Non-pigmented ciliary epithelial cell (primary cell): ENCODE measurements at regions not wholly inside any gene's neighbourhood (a gene's known extent, or its start where the extent isn't known, plus 50 kb on each side); places are given as distances from the start of the nearest gene placed in this dataset.

ENCODE experiments used
- DNase-seq: peaks from one replicate; pipeline ENCODE4 v3.0.0-alpha.2; 2010; ENCODE audit warnings: low read depth

DNA sequence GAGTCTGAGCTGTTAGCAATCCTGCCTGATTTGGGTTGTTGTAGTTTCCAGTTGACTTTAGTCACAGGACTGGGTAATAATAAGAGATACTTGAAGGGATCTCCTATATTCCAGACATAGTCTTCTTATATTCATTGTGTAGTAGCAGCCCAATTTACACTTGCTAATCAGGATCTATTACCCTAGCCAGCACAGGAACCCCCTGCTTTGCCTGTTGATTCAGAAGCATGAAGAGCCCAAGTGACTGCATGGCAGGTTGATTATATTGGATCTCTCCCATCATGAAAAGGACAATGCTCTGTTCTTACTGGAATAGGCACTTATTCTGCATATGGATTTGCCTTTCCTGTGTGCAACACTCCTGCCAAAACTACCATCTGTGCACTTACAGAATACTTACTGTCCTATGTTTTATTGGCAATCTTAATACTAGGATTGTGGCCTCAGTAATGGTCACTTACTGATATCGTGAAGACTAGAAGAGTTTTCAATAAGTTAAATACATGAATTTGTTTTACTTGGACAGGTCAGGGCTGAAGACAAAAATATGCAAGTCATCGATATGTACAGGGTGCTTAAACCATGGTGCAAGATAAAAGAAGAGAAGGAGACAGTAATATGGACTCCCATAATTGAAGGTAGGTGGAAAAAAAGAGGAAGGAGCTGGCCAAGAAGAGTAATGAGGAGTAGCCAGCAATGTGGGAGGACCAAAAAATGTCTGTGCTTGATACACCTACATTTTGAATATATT is 304.1 kb downstream of the MCTP2 start:
- DNase-seq = no peak

DNA sequence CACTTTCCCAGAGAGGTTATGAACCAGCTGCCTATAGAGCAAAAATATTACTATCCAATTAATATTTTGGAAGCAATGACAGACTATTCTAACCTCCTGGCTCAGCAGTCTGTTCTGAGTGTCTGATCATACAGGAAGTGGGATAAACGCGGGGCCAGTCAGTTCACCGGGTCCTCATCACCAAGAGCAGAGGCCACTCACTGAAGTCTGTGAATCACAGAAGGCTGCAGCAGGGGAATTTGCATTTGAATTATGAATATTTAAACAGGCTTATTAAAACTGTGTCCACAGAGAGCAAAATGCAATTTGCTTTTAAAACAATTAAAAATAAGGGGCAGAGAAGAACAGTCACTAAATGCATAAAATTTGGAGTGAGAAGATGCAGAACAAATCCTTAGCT is 305.2 kb downstream of the MCTP2 start:
- no peak for DNase-seq

DNA sequence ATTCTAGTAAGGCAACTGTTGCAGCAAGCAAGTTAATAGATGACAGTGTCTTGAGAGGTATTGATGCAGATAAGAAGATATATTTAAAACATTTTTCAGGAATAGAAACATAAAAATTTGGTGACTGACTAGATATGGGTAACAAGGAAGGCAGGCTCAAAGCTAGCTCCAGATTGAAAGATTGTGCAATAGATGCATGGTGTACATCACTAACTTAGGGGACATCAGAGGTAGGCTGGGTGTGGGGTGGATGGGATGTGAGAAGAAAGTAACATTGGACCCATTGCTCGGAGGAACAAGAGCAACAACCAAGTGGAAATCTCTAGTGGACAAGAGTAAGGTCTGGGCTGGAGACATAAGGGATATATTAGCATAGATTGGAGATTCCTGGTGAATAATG is 306.9 kb downstream of the MCTP2 start:
- DNase-seq = no peak

DNA sequence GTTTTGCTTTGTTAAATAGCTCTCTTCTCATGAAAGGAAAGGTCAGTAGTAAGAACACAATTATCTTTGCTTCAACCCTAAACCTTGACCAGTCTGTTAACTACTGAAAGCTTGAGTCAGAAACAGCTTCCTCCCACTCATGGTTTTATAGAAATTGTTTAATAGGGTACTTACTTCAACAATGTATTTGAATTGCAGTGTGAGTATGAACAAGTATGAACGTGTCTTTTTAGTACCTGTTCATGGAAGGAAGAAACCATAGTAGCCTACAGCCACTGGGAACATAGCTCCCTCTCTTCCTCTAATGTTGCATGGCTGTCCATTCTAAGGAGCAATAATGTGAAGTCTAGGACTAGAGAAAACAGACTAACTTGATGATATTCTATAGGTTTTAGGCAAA is 311.0 kb downstream of the MCTP2 start:
- no peak for DNase-seq

DNA sequence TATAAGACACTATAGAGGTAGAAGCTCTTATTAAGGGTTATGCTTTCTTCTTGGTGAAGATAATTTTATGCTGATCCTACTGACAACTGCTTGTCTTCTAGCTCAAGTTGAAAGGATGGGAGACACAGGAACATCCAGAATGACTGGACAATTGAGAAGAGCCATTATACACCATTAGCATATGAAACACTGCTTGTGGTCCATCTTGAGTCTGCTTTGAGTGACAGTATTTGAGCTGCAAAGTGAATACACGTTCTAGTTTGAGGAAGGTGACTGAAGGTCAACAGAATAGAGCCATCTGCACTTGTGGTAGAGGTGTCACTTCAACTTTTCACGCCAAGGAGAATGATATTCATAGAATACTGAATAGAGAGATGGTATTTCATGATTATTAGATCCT is 315.4 kb downstream of the MCTP2 start:
- no peak for DNase-seq

DNA sequence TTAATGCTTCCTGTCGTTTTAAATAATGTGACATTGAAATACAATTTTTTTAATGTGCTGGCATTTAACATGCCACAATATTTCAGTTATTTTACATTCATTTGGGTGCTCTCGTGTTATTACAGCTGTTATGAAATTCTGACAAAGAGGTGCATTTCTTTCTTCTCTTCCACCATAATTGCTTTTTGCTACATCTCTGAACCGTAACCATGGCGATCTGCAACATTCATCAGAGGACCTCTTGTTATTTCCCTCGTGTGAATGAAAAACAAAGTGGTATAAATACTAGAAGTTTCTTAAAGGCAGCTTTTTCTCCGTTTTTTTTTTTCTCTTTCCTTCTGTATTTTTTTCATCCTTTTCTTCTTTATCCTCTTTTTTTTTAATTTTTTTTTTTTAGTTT is 316.4 kb downstream of the MCTP2 start:
- no peak for DNase-seq

DNA sequence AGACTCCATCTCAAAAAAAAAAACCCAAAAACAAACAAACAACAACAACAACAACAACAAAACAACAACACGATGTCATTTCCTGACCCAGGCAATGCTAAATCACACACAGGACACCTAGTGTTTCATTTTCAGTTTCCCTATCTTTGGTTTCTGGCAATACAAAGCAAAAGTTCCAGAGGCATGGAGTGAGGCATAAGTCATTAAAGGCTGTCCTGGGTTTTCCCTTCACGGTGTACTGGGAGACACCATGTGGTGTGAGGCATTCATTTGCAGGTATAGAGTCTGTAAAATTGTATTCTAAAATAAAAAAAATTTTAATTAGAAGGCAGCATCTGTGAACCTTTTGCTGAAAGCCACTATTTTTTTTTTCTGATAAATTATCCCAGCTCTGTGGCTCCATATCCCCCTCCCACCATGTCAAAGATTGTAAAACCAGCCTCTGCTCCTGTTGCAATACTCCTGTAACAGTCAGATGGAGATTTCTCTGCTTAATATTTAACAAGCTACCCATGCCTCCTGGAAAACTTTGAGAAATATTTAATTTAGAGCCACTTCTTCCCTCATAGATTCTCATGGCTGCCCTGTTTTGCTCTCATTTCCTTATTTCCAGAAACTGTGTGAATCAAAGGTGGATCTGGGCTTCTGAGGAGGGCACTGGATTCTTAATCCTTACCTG is 324.6 kb downstream of the MCTP2 start:
- DNase-seq = no peak

DNA sequence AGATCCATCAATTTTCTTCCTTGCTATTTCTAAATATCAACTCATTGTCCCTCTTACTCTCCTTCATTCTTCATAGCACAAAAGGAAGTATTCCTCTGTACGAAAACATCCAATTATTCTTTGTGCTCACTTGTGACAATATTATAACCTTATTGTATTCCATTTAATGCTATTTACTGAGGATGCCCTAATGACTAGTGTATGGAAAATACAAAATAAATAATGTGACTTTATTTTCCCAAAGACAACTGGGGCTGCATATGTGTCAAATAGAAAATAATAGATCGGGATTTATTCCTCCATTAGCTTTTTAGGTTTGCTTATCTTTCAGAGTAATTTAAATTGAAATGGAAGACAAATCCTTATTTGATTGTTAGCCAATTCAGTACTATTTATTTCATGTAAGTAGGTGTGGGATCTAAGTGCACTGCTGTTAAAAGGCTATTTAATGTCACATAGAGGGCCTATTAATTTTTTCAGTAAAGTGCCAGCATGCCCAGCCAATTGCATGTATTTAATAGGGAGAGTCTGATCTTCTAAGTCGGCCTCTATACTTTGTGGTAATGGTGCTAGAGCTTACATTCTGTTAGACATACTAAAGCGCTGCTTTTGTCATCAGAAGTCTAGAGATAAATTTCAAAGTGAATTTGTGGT is 329.8 kb downstream of the MCTP2 start:
- DNase-seq = no peak

DNA sequence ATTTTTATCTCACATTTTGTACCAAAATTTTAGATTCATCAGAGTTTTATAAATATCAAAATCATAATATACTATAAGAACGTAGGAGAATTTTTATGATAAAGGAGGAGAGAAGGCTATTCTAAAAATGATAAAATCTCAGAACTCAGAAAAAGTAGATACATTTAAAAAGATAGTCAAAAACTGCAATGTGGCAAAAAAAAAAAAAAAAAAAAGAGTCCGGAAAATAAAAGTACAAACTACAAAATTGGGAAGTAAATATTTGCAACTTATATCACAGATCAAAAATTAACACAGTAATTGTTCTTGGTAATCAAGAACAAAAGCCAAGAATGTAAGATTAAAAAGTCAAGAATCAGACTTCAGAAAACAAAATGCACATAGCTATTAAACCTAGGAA is 332.1 kb downstream of the MCTP2 start:
- no peak for DNase-seq

DNA sequence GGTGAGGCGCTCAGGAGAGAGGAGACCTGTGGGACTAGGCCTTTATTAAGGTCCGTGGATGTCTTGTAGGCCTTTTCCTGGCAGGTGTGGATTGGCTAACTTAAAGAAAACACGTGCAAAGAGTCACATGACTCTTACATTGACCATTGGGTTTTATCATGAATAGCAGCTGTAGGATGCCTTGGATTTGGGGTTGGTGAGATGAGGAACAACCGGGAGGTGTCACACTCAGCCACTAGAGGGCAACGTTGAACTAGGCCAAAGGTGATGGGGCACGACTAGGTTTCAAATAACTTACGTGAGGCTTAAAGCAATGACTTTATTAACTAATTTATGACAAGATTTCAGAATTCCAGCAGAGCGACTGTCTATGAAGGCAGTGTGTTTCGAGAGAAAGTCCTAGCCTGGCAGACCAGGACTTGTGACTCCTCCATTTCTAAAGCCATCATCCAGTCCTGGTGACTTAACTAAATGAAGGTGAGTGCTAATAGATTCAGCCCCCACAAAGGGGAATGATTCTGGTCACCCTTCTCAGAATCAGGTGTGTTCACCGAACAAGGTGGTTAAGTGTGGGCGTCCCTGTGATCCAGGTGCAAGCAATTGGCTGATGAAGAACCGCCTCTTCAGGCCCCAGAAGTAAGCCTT is 345.6 kb downstream of the MCTP2 start:
- DNase-seq = no peak

DNA sequence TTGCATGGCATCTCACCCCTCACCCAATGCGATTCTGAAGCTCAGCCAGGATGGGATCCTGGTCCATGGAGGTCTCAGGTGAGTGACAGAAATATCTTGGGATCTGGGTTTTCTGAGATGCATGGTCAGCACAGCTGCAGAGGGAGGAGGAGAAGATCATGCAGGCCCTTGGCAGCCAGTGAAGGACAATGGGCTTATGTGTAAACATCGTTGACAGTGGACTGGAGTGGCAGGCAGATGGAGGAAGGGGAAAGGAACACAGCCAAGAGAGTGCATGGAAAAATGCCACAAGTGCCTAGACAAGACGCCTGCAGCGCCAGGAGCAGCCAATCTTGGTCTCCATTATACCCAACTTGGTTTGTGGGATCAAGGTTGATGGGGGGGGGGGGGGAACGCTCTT is 347.9 kb downstream of the MCTP2 start:
- DNase-seq = no peak

DNA sequence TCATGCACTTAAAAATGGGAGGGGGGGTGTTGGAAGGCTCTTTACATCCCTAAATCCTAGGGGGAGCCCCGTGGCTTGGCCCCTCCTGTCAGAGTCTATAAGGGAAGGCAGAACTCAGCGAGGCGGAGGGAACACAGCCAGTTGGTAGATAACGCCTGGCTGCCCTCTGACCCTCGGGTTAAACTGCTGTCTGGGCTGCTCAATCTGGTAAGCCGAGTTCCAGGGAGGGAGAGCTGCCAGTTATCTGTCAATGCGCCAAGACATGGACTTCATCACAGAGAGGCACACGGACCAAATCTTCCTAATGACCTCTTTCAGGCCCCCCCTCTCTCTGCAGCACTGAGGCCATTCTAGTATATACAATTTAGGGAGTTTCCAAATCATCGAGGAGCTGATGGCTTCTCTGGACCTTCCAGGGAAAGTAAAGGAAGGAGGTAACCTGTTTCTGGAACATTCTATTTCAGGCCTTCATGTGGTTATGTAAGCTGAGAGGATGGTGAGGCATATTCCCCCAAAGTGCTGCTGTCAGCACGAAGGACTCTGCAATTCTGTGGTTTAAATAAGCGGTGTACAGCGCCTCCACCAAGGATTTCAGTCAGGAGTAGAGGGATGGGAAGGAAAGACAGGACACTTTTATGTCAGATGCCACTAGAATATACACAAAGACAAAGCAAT is 349.0 kb downstream of the MCTP2 start:
- DNase-seq = no peak

DNA sequence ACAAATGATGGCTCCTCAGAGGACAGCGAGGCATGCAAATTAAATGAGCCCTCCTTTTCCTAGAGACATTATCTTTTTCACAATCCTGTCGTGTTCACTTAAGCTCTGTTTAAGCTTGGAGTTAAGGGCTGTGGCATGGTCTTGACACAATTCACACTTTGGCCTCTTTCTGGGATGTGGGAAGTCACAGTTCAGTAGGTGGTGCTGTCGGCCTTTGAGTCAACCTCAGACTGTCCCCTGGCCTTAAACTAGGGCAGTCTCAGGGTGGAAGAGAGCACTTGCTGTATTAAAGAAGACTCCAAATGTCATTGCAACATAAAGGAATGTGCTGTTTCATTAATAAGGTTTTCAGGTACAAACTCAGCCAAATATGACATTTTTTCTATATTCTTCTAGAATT is 351.0 kb downstream of the MCTP2 start:
- DNase-seq = no peak

DNA sequence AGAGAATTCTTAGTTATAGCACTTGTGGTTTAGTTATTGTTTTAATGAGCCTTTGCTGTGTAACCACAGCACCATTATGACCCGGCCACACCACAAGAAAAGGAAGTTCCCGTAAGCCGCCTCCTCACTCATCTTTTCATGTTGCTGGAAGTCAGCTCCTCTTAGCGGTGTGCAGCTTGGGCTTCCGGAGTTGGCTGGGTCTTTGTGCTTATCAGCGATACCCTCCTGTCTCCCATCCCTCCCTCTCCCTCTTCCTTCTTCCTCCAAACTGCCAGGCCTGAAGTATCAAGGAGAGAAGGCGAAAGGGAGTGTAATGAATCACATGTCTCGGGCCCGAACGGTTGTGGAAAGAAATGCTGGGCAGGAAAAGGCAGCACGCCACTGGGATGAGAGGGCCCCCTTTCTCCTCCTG is 353.5 kb downstream of the MCTP2 start:
- DNase-seq = no peak

DNA sequence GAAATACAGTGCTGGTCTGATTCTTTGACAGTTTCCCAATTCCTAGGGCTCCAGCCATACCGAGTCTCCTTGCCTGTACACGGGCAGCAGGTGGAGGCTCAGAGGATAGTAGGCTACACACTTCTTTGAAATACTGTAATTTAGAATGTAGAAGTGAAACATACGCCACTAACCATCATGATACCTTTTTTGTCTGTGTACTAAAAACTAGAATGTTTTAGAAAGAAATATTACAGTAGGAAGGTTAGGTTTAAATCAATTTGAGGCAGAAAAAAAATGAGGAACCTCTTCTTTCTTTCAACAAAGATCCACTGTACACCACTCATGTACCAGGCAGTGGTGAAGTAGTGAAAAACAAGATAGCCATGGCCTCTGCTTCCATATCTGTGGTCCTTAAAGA is 354.7 kb downstream of the MCTP2 start:
- DNase-seq = no peak

DNA sequence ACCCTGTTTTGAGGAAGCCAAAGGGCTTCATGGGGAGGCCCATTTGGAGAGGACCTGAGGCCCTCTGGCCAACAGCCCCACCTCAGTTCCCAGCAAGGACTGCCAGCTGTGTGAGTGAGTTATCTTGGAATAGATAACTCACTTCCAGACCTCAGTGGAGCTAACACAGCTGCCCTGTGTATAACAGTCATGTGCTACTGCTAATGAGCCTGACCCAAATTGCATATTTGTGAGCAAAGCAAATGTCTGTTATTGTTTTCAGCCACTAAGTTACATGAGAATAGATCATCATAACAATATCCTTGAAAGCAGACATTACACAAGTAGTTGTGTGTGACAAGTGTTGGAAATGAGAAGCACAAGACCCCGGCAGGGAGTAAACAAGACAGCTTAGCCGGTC is 355.8 kb downstream of the MCTP2 start:
- DNase-seq = no peak

DNA sequence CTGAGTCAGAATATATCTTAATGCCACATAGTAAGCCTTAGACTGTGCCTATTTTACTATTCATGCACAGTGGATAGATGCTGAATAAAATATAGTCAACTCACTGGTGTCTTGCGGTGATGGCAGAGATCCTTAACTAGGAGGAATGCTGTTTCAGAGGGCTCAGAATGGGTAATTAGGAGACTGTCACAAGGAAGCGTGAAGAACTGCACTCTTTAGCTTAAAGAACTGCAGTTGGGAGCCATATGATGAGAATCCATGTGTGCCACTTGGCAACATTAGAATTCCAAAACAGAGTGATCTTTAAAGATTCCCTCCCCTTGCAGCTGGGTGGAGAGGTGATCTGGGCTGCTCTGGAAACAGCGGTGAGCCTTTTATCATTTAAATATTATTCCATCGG is 357.6 kb downstream of the MCTP2 start:
- DNase-seq = no peak

DNA sequence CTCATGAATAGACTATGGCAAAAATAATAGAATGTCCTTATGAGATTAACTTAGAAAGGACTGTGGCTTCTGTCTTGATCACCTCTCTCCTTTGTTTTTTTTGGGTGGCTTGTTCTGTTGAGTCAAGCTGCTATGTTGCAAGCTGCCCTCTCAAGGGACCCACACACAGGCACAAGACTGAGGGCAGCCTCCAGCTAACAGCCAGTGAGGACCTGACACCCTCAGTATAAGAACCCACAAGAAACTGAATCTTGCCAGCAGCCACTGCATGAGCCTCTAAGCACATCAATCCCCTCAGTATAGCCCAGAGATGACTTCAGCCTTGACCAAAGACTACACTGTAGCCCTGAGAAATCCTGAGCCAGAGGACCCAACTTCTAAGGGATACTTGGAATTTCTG is 361.1 kb downstream of the MCTP2 start:
- DNase-seq = no peak

DNA sequence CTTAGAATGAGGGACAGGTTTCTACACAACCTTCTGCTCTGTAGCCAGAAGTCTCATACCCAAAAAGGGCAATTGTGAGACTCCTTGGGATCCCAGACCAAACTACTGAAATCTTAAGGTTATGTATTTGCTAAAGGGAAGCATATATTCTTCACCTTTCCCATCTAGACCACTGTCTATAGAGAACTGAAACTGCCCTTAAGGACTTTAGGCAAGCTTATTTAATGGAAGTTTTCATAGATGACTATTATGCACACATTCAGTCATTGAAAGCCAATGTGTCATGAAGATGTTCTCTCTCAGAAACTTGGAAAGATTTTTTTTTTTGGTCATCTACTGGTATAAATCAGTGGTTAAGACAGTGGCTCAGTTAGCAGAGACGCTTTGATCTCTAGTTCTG is 365.3 kb downstream of the MCTP2 start:
- DNase-seq = no peak

DNA sequence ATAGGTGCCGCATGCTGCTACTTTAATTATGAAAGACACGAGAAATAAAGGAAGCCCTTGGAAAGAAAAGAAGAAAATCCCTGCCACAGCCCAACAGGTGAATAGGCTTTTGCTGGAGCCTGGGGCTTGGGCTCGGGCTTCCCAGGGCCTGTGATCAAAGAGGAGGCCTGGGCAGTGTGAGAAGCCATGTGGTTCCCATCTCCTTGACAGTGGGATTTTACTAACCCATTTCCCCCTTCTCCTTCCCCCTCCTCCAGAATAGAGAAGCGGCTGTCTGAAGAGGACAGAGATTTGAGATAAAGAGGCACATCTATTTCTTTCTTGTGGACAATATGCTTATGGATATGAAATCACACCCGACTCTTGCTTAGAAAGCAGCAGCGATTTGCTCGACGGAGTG is 369.1 kb downstream of the MCTP2 start:
- DNase-seq = no peak

DNA sequence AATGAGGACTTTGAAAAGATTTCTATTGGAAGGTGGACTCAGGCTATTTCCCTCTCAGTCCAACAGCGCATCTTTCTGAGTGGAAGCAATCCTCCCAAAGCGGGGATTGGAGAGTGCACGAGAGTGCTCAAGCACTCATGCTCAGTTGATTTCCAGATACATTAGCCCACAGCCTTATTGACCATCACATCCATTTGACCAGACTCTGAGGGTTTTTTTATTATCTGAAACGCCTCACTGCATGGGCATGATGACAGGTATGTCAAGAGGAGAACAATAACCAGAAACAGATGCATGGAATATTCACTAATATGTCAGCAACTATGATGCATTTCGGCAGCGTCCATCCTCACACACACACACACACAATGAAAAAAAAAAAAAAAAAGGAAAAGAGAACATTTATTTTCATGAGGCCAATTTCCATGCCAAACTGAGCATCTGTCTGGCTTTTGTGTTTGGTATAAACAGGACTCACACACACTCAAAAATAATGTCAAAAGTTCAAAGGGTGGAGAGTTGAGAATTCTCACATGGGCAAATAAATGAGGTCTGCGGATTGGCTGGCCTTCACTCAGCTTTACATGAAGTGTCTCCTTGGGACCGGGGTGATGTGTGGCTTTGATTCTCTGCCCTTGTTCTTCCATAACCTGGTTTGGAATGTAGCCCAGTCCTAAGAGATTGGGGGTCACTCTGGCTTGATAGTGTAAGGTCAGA is 371.6 kb downstream of the MCTP2 start:
- DNase-seq = no peak

DNA sequence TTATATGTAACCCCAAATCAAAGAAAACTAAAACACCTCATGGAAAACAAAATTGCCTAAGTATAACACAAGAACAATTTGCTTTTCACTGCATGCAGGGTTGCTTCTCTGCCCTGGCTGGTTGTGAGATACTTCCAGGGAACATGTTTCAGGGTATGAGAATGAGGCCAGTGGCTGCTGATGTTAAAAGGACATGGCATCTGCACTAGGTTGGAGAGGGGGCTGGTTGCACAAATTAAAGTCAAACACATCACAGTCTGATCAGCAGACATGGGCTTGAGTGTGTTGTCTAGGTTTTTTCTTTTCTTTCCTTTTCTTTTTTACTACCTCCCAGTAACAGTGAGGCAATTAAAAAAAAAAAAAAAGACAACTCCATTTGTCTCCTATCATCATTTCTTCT is 374.9 kb downstream of the MCTP2 start:
- no peak for DNase-seq
